HG03565 (cell line): ENCODE measurements at regions not wholly inside any gene's neighbourhood (a gene's known extent, or its start where the extent isn't known, plus 50 kb on each side); places are given as distances from the start of the nearest gene placed in this dataset.

Experiments
- ATAC-seq: cut with Tn5 transposase; IDR thresholded peaks from one replicate; pipeline ENCODE4 v1.9.1; 2021; ENCODE audit warnings: mild to moderate bottlenecking, moderate library complexity; ENCODE audit not compliant: unreplicated experiment

GRCh38 chr9:32322622-32323021 lies 61.8 kb upstream of the ACO1 start:
- no peak for ATAC-seq

GRCh38 chr9:32326146-32326545 lies 58.3 kb upstream of the ACO1 start:
- ATAC-seq, result no peak

- no peak for ATAC-seq
Observed at GRCh38 chr9:32331240-32331639, 53.2 kb upstream of the ACO1 start.

GRCh38 chr9:32334112-32334511 lies 50.3 kb upstream of the ACO1 start:
- no peak for ATAC-seq
